IgD-negative memory B cell (primary cell): ENCODE measurements at regions not wholly inside any gene's neighbourhood (a gene's known extent, or its start where the extent isn't known, plus 50 kb on each side); places are given as distances from the start of the nearest gene placed in this dataset.

Experiments used
- H3K27ac Mint-ChIP-seq, 3 donors: one replicate each; pipeline ENCODE4 v1.8.0; 2020 to 2022; ENCODE audit warnings: mild to moderate bottlenecking in 3 of 3, mixed read lengths in 3 of 3, moderate library complexity in 1 of 3
- H3K27me3 Mint-ChIP-seq: one replicate; pipeline ENCODE4 v1.8.0; 2021; ENCODE audit warnings: mixed read lengths
- H3K36me3 Mint-ChIP-seq: one replicate; pipeline ENCODE4 v1.8.0; 2020; ENCODE audit warnings: mild to moderate bottlenecking, mixed read lengths
- H3K4me1 Mint-ChIP-seq, 3 donors: one replicate each; pipeline ENCODE4 v1.8.0; 2020 to 2022; ENCODE audit warnings: mixed read lengths in 3 of 3, mild to moderate bottlenecking in 1 of 3
- H3K4me3 Mint-ChIP-seq, 4 donors: one replicate each; pipeline ENCODE4 v1.8.0; 2020 to 2022; ENCODE audit warnings: mild to moderate bottlenecking in 4 of 4, mixed read lengths in 4 of 4, moderate library complexity in 3 of 4
- H3K9me3 Mint-ChIP-seq, 3 donors: one replicate each; pipeline ENCODE4 v1.8.0; 2020 to 2021; ENCODE audit warnings: mixed read lengths in 3 of 3, mild to moderate bottlenecking in 1 of 3

GRCh38 chr19:29400917-29401711, 124.7 kb upstream of the VSTM2B start:
- H3K4me3 Mint-ChIP-seq, result peak overlapping the region in 1 of 4 donors; percentile 37
- no peak overlapping the region for H3K27ac Mint-ChIP-seq
- no peaks in the 10 kb centered on the region for H3K4me1 Mint-ChIP-seq
- H3K36me3 Mint-ChIP-seq, result no peaks in the 10 kb centered on the region
- H3K9me3 Mint-ChIP-seq, result no peaks in the 10 kb centered on the region
- H3K27me3 Mint-ChIP-seq, result no peaks in the 10 kb centered on the region

GRCh38 chr19:29401712-29402421, 123.9 kb upstream of the VSTM2B start:
- H3K4me1 Mint-ChIP-seq, result no peaks in the 10 kb centered on the region
- no peaks in the 10 kb centered on the region for H3K9me3 Mint-ChIP-seq
- H3K36me3 Mint-ChIP-seq, result no peaks in the 10 kb centered on the region
- H3K27me3 Mint-ChIP-seq, result no peaks in the 10 kb centered on the region
- no peak overlapping the region for H3K4me3 Mint-ChIP-seq
- H3K27ac Mint-ChIP-seq, result no peak overlapping the region

DNA sequence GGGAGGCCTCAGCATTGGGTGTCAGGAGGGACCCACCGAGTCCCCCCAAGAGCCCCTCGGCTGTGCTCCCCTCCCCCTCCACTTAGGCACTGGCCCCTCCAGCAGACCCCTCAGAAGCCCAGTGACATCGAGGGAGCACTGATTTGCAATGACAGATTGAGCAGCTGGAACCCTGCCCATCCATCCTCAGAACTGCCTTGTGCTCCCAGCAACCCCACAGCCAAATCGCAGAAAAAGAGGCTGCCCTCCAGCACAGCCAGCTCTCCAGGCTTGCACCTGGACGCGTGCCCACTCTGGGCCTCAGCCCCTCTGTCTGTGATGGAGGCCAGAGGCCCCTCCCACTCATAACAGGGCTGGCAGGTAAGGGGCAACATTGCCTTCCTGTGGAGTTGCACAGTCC, 123.2 kb upstream of the VSTM2B start:
- Mint-ChIP-seq H3K27ac (no peak overlapping the region), H3K9me3 (no peaks in the 10 kb centered on the region), H3K4me3 (no peak overlapping the region), H3K4me1 (no peaks in the 10 kb centered on the region), H3K36me3 (no peaks in the 10 kb centered on the region), H3K27me3 (no peaks in the 10 kb centered on the region)

DNA sequence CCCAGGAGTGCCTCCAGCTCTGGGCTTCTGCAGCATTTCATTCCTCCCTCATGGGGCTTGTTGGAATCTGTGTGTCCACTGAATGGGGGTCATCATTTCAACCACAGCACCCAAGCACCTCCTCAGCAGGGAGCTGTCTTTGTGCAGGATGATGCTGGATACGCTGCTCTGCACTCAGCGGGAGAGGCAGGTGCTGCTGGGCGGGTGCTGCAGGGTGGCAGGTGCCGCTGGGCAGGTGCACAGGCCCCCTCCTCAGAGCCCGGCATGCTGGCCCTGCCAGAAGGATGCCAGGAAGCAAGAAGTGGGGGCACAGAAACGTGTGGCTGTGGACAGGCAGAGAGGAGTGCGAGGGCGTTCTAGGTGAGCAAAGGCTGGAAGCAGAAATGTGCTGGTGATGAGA, 121.8 kb upstream of the VSTM2B start:
- no peaks in the 10 kb centered on the region for H3K4me1 Mint-ChIP-seq
- no peak overlapping the region for H3K4me3 Mint-ChIP-seq
- H3K9me3 Mint-ChIP-seq, result no peaks in the 10 kb centered on the region
- no peaks in the 10 kb centered on the region for H3K27me3 Mint-ChIP-seq
- H3K36me3 Mint-ChIP-seq, result no peaks in the 10 kb centered on the region
- no peak overlapping the region for H3K27ac Mint-ChIP-seq

GRCh38 chr19:29404951-29405727, 120.7 kb upstream of the VSTM2B start:
- Mint-ChIP-seq H3K9me3 (peaks cover 0 to 4% (median 0%) of the 10 kb centered on the region in 3 donors), H3K36me3 (no peaks in the 10 kb centered on the region), H3K27ac (no peak overlapping the region), H3K4me1 (no peaks in the 10 kb centered on the region), H3K4me3 (no peak overlapping the region), H3K27me3 (no peaks in the 10 kb centered on the region)

GRCh38 chr19:29405728-29405995, 120.1 kb upstream of the VSTM2B start:
- Mint-ChIP-seq H3K27me3 (no peaks in the 10 kb centered on the region), H3K4me3 (no peak overlapping the region), H3K36me3 (no peaks in the 10 kb centered on the region), H3K4me1 (no peaks in the 10 kb centered on the region), H3K9me3 (peaks cover 0 to 6% (median 3%) of the 10 kb centered on the region in 3 donors), H3K27ac (no peak overlapping the region)

DNA sequence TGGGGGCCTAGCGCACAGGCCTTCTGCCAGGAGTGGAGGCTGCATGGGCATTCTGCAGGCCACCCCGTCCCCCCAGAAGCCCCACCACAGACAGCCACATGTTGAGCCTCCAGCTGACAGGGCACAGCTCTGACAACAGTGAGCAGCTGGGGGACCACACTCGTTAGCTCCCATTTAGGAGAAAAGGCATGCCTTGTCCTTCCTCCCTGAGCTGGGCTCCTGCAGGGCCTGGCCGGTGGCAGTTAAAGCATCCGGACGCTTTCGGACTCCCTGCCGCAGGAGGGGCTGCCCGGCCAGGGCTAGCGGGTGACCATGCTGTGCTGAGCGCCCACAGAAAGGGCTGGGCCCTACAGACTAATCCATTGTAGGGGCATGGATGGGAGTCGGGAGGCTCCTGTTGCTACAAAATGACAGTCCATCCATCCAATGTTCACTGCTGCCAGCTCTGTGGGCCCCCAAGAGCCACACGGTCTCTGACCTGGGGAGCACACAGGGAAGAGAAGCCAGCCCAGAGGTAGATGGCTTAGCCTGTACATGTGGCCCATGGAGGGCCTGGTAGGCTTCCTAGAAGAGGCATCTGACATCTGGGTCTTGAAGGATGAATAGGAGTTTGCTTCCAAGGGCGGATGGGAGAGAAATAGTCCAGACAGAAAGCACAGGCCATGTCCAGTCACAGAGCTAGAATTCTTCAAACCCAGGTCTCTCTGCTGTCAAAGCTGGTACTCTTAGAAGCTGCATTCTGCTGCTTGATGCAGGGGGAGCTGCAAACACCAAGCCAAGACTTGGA, 116.5 kb upstream of the VSTM2B start:
- Mint-ChIP-seq H3K9me3 (peaks cover 0 to 9% (median 3%) of the 10 kb centered on the region in 3 donors), H3K36me3 (no peaks in the 10 kb centered on the region), H3K27ac (no peak overlapping the region), H3K27me3 (no peaks in the 10 kb centered on the region), H3K4me1 (no peaks in the 10 kb centered on the region), H3K4me3 (no peak overlapping the region)

- Mint-ChIP-seq H3K4me1 (no peaks in the 10 kb centered on the region), H3K27me3 (no peaks in the 10 kb centered on the region), H3K9me3 (peaks cover 0 to 9% (median 3%) of the 10 kb centered on the region in 3 donors), H3K4me3 (no peak overlapping the region), H3K27ac (no peak overlapping the region), H3K36me3 (no peaks in the 10 kb centered on the region)
These were observed 115.2 kb upstream of the VSTM2B start for GRCh38 chr19:29410601-29411000.

DNA sequence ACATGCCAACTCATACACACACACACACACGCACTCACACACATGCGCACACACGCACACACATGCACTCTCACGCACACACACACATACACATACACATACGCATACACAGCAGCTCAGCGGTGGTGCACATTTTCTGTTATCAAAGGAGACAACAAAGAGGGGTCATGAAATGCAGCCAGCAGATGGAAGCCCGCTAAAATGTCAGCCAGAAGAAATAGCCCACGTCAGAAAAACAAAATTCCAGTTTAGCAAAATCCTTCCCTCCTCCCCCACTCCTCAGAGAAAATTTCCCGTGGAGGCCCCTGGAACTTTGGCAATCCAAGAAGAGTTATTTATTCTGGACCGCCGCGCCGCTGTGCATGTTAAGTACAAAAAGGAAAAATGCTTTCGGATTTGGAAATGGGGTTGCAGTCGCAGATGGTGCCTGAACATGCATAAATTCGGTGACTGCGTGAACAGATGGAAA, 114.6 kb upstream of the VSTM2B start:
- Mint-ChIP-seq H3K36me3 (no peaks in the 10 kb centered on the region), H3K9me3 (peaks cover 0 to 10% (median 3%) of the 10 kb centered on the region in 3 donors), H3K27ac (no peak overlapping the region), H3K4me1 (no peaks in the 10 kb centered on the region), H3K27me3 (no peaks in the 10 kb centered on the region), H3K4me3 (no peak overlapping the region)

DNA sequence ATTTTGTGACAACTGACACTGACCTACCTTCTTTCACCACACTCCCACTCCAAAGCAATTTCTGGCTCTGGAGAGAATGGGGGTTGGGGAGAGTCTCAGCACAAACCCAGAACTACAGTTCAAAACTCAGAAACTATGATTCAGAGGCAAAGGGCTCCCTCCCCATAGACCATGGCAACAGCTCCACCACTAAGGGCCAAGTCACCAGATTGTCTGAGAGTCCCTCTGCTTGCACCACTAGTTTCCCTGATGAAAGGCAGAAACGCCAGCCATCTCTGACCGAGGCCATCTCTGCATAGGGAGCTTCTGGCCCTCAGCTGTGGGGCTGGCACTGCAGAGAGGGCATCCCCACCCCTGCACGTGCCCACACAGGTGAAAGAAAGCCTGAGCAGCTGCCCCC, 112.4 kb upstream of the VSTM2B start:
- Mint-ChIP-seq H3K36me3 (no peaks in the 10 kb centered on the region), H3K4me1 (no peaks in the 10 kb centered on the region), H3K27me3 (no peaks in the 10 kb centered on the region), H3K27ac (no peak overlapping the region), H3K9me3 (peaks cover 0 to 11% (median 3%) of the 10 kb centered on the region in 3 donors), H3K4me3 (no peak overlapping the region)

- no peak overlapping the region for H3K4me3 Mint-ChIP-seq
- no peaks in the 10 kb centered on the region for H3K4me1 Mint-ChIP-seq
- no peak overlapping the region for H3K27ac Mint-ChIP-seq
- H3K9me3 Mint-ChIP-seq, result peaks cover 0 to 5% (median under 1%) of the 10 kb centered on the region in 3 donors
- no peaks in the 10 kb centered on the region for H3K27me3 Mint-ChIP-seq
- no peaks in the 10 kb centered on the region for H3K36me3 Mint-ChIP-seq
These were observed 110.3 kb upstream of the VSTM2B start for GRCh38 chr19:29415507-29415906.

DNA sequence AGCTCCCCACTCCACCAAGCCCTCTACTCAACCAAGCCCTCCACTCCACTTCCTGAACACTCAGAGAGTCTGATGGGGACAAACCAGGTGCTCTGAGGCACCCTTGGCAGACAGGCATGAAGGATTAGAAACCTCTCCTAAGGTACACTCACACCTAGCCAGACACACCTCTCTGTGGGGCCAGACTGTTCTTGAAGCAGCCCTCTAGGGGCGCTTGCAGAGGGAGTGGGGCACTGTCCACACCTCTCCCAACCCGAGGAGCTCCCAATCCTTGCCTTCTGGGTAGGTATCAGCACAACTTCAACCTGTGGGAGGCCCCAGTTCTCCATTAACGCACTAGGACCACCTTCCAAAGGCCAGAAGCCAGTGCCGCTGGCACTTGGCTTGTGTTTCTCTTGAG, 108.7 kb upstream of the VSTM2B start:
- H3K9me3 Mint-ChIP-seq, result peaks cover 0 to 5% (median 0%) of the 10 kb centered on the region in 3 donors
- H3K4me1 Mint-ChIP-seq, result no peaks in the 10 kb centered on the region
- no peaks in the 10 kb centered on the region for H3K36me3 Mint-ChIP-seq
- H3K4me3 Mint-ChIP-seq, result peak overlapping the region in 1 of 4 donors; percentile 47
- no peak overlapping the region for H3K27ac Mint-ChIP-seq
- H3K27me3 Mint-ChIP-seq, result no peaks in the 10 kb centered on the region

GRCh38 chr19:29418201-29418600, 107.6 kb upstream of the VSTM2B start:
- Mint-ChIP-seq H3K36me3 (no peaks in the 10 kb centered on the region), H3K27ac (no peak overlapping the region), H3K4me1 (no peaks in the 10 kb centered on the region), H3K27me3 (no peaks in the 10 kb centered on the region), H3K4me3 (no peak overlapping the region), H3K9me3 (peaks cover 0 to 2% (median 0%) of the 10 kb centered on the region in 3 donors)

- Mint-ChIP-seq H3K27ac (no peak overlapping the region), H3K9me3 (peaks cover 0 to 5% (median 2%) of the 10 kb centered on the region in 3 donors), H3K4me1 (no peaks in the 10 kb centered on the region), H3K36me3 (no peaks in the 10 kb centered on the region), H3K27me3 (no peaks in the 10 kb centered on the region), H3K4me3 (no peak overlapping the region)
These were observed 105.7 kb upstream of the VSTM2B start for GRCh38 chr19:29420065-29420464.
